ENCODE measurements at regions not wholly inside any gene's neighbourhood (a gene's known extent, or its start where the extent isn't known, plus 50 kb on each side); places are given as distances from the start of the nearest gene placed in this dataset.

DNA sequence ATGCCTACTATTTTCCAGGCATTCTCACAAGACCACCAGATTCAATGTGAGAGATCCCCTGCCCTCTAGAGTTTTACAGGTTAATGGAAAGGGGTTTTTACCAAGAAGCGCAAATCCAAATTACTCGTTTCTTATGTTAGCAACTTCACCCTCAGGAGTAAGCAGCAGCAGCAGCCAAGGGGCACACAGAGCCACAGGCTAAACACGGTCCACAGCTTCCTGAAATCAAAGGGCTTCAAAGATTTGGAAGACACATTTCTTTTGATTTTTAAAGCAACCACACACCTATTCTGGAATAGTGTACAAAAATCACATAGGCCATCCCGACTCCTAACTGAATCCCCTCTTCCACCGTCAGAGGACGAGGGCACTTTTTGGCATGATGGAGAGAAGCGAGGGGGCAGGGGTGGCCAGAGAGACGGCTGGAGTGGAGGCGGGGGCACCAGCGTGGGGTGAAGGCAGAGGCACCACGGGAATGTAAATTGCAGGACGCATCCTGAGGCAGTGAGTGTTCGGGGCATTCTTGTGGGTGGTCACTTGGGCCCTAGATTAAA, 107.0 kb downstream of the ARF6 start:
- TF ChIP-seq POLR2AphosphoS5 (IDR thresholded peaks at IDR 0.05; ENCODE audit: low read depth, low read length) = no peak
- TF ChIP-seq POLR2A (IDR thresholded peaks at IDR 0.05; ENCODE audit: low read depth, low read length) = no peak
